GM23338 (cell line): ENCODE measurements at regions not wholly inside any gene's neighbourhood (a gene's known extent, or its start where the extent isn't known, plus 50 kb on each side); places are given as distances from the start of the nearest gene placed in this dataset.

Source experiments
- ATAC-seq: fragments of 200-7000 bp; cut with Tn5 transposase; 3 replicates; pipeline ENCODE4 v1.9.1; 2020
- DNase-seq: peaks from one replicate; pipeline ENCODE4 v3.0.0-alpha.2; 2015; ENCODE audit warnings: low spot score
- H2AFZ ChIP-seq: fragments of 200-600 bp; sonication (generic); 2 replicates; pipeline ENCODE4 v1.8.0; 2016; ENCODE audit warnings: antibody characterized with exemption, mild to moderate bottlenecking, moderate library complexity
- H3F3A ChIP-seq: fragments of 200-600 bp; sonication (generic); replicated peaks from 2 replicates; pipeline ENCODE4 v1.8.0; 2017; ENCODE audit warnings: antibody characterized with exemption, mixed run types, low read depth
- H3K27ac ChIP-seq: fragments of 200-600 bp; sonication (generic); 2 replicates; pipeline ENCODE4 v1.6.1; 2016; ENCODE audit warnings: low read depth
- H3K27me3 ChIP-seq: fragments of 200-600 bp; sonication (generic); 2 replicates; pipeline ENCODE4 v1.8.0; 2016; ENCODE audit warnings: mild to moderate bottlenecking, mixed run types, moderate library complexity; ENCODE audit not compliant: insufficient read depth
- H3K36me3 ChIP-seq: fragments of 200-600 bp; sonication (generic); 2 replicates; pipeline ENCODE4 v1.8.0; 2016; ENCODE audit warnings: mild to moderate bottlenecking; ENCODE audit not compliant: insufficient read depth
- H3K4me1 ChIP-seq: fragments of 200-600 bp; sonication (generic); 2 replicates; pipeline ENCODE4 v1.8.0; 2016; ENCODE audit warnings: mild to moderate bottlenecking, moderate library complexity; ENCODE audit not compliant: insufficient read depth
- H3K4me2 ChIP-seq: fragments of 200-600 bp; sonication (generic); 2 replicates; pipeline ENCODE4 v1.7.1; 2017; ENCODE audit warnings: mixed run types
- H3K4me3 ChIP-seq: fragments of 200-600 bp; sonication (generic); 2 replicates; pipeline ENCODE4 v1.6.1; 2016; ENCODE audit warnings: mixed run types
- H3K79me2 ChIP-seq: fragments of 200-600 bp; sonication (generic); replicated peaks from 2 replicates; pipeline ENCODE4 v1.8.0; 2017; ENCODE audit warnings: mild to moderate bottlenecking; ENCODE audit not compliant: insufficient read depth
- H3K9me2 ChIP-seq: fragments of 200-600 bp; sonication (generic); 2 replicates; pipeline ENCODE4 v1.8.0; 2017; ENCODE audit not compliant: insufficient read depth
- H4K20me1 ChIP-seq: fragments of 200-600 bp; sonication (generic); replicated peaks from 2 replicates; pipeline ENCODE4 v1.8.0; 2017; ENCODE audit warnings: mild to moderate bottlenecking; ENCODE audit not compliant: insufficient read depth
- H3K27ac Mint-ChIP-seq: 2 replicates; pipeline ENCODE4 v1.8.0; 2020; ENCODE audit warnings: inconsistent platforms, mild to moderate bottlenecking, moderate library complexity, mixed read lengths
- H3K27me3 Mint-ChIP-seq: 3 replicates; pipeline ENCODE4 v1.8.0; 2022; ENCODE audit warnings: low read depth, mild to moderate bottlenecking, moderate library complexity, mixed read lengths, inconsistent platforms; ENCODE audit not compliant: insufficient read depth, poor library complexity
- H3K36me3 Mint-ChIP-seq: 3 replicates; pipeline ENCODE4 v1.8.0; 2021; ENCODE audit warnings: low read depth, mild to moderate bottlenecking, inconsistent platforms, moderate library complexity, mixed read lengths
- H3K4me1 Mint-ChIP-seq: 3 replicates; pipeline ENCODE4 v1.8.0; 2020; ENCODE audit warnings: mild to moderate bottlenecking, inconsistent platforms, mixed read lengths
- H3K4me3 Mint-ChIP-seq: 3 replicates; pipeline ENCODE4 v1.8.0; 2021; ENCODE audit warnings: moderate library complexity, mild to moderate bottlenecking, inconsistent platforms, mixed read lengths
- H3K9me3 Mint-ChIP-seq: 3 replicates; pipeline ENCODE4 v1.8.0; 2020; ENCODE audit warnings: moderate library complexity, mild to moderate bottlenecking, inconsistent platforms, mixed read lengths
- EZH2phosphoT487 ChIP-seq: fragments of 200-600 bp; sonication (generic); IDR thresholded peaks from one replicate; pipeline ENCODE4 v1.8.1; 2018; ENCODE audit warnings: antibody characterized with exemption; ENCODE audit not compliant: unreplicated experiment
- JUNB ChIP-seq: IDR thresholded peaks from one replicate; pipeline ENCODE4 v1.6.1; 2016; ENCODE audit warnings: antibody characterized with exemption; ENCODE audit not compliant: unreplicated experiment
- POLR2AphosphoS5 ChIP-seq: IDR thresholded peaks from 2 replicates; pipeline ENCODE4 v1.6.1; 2016; ENCODE audit warnings: antibody characterized with exemption, low read depth
- ZNF331 ChIP-seq: fragments of 250-450 bp; sonication (Bioruptor Pico); IDR thresholded peaks from 2 replicates; pipeline ENCODE4 v1.5.0; 2020; ENCODE audit warnings: low read depth, mild to moderate bottlenecking, moderate library complexity
- TF ChIP-seq, protein P1 (sequence below): IDR thresholded peaks from one replicate; pipeline ENCODE4 v1.6.1; 2018; ENCODE audit warnings: antibody characterized with exemption; ENCODE audit not compliant: unreplicated experiment
- TF ChIP-seq, protein P2 (sequence below): fragments of 250-450 bp; sonication (Bioruptor Pico); IDR thresholded peaks from 2 replicates; pipeline ENCODE4 v1.5.0; 2020; ENCODE audit warnings: mild to moderate bottlenecking, moderate library complexity
- TF ChIP-seq, protein P3 (sequence below): IDR thresholded peaks from 2 replicates; pipeline ENCODE4 v1.6.1; 2016; ENCODE audit warnings: antibody characterized with exemption
- TF ChIP-seq, protein P4 (sequence below), 2 experiments: fragments of 200-600 bp in 1 of 2; sonication (generic) in 1 of 2; conservative IDR thresholded peaks; 2 replicates each; pipeline versions ENCODE4 v1.5.1 to v1.6.1; 2016 to 2017; ENCODE audit warnings: antibody characterized with exemption in 2 of 2, low read depth in 2 of 2, mild to moderate bottlenecking in 2 of 2, moderate library complexity in 1 of 2

DNA sequence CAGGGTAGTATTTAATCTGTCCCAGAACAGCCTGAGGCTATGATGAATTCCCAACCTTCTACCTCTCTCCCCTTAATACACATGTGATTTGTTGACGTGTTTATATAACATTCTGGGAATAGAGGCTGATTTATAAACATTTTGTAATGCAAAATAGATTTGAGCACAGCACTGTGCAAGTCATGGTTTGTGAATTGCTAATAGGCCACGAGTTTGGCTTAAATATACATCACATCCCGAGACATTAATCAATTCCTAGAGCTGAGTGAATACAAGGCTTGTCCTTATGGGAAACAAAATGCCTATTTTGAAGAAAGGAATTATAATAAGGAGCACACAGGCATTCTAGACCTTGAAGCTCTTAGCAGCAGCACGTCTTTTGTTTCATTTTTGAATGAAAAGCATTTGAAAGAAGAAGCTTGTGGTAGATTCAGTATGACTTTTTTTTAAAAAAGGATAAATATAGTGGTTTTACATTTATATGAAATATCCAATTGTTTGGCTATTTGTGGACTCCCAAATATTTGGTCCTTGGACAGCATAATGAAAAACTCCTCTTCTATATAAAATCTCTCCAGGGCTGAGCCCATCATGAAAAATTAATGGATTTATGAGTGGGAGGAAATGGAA lies 116.4 kb downstream of the SLC17A6 start:
- H3F3A ChIP-seq = no peaks in the 10 kb centered on the region
- H3K36me3 ChIP-seq = no peaks in the 10 kb centered on the region
- no peak overlapping the region for H3K4me2 ChIP-seq
- peaks cover 10% of the 10 kb centered on the region; the same call in 2 of the 3 replicates for H3K4me1 Mint-ChIP-seq
- H3K4me3 Mint-ChIP-seq = no peak overlapping the region
- no peak for DNase-seq
- H3K36me3 Mint-ChIP-seq = no peaks in the 10 kb centered on the region
- H3K27ac ChIP-seq = no peak overlapping the region
- H3K4me1 ChIP-seq = peaks cover 3% of the 10 kb centered on the region; the same call in 1 of the 2 replicates
- no peak for ATAC-seq
- no peak overlapping the region for H3K4me3 ChIP-seq
- no peaks in the 10 kb centered on the region for H4K20me1 ChIP-seq
- H2AFZ ChIP-seq = no peak overlapping the region
- no peak for TF ChIP-seq EZH2phosphoT487
- TF ChIP-seq, protein P1, sequence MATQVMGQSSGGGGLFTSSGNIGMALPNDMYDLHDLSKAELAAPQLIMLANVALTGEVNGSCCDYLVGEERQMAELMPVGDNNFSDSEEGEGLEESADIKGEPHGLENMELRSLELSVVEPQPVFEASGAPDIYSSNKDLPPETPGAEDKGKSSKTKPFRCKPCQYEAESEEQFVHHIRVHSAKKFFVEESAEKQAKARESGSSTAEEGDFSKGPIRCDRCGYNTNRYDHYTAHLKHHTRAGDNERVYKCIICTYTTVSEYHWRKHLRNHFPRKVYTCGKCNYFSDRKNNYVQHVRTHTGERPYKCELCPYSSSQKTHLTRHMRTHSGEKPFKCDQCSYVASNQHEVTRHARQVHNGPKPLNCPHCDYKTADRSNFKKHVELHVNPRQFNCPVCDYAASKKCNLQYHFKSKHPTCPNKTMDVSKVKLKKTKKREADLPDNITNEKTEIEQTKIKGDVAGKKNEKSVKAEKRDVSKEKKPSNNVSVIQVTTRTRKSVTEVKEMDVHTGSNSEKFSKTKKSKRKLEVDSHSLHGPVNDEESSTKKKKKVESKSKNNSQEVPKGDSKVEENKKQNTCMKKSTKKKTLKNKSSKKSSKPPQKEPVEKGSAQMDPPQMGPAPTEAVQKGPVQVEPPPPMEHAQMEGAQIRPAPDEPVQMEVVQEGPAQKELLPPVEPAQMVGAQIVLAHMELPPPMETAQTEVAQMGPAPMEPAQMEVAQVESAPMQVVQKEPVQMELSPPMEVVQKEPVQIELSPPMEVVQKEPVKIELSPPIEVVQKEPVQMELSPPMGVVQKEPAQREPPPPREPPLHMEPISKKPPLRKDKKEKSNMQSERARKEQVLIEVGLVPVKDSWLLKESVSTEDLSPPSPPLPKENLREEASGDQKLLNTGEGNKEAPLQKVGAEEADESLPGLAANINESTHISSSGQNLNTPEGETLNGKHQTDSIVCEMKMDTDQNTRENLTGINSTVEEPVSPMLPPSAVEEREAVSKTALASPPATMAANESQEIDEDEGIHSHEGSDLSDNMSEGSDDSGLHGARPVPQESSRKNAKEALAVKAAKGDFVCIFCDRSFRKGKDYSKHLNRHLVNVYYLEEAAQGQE = no peak
- TF ChIP-seq, protein P2, sequence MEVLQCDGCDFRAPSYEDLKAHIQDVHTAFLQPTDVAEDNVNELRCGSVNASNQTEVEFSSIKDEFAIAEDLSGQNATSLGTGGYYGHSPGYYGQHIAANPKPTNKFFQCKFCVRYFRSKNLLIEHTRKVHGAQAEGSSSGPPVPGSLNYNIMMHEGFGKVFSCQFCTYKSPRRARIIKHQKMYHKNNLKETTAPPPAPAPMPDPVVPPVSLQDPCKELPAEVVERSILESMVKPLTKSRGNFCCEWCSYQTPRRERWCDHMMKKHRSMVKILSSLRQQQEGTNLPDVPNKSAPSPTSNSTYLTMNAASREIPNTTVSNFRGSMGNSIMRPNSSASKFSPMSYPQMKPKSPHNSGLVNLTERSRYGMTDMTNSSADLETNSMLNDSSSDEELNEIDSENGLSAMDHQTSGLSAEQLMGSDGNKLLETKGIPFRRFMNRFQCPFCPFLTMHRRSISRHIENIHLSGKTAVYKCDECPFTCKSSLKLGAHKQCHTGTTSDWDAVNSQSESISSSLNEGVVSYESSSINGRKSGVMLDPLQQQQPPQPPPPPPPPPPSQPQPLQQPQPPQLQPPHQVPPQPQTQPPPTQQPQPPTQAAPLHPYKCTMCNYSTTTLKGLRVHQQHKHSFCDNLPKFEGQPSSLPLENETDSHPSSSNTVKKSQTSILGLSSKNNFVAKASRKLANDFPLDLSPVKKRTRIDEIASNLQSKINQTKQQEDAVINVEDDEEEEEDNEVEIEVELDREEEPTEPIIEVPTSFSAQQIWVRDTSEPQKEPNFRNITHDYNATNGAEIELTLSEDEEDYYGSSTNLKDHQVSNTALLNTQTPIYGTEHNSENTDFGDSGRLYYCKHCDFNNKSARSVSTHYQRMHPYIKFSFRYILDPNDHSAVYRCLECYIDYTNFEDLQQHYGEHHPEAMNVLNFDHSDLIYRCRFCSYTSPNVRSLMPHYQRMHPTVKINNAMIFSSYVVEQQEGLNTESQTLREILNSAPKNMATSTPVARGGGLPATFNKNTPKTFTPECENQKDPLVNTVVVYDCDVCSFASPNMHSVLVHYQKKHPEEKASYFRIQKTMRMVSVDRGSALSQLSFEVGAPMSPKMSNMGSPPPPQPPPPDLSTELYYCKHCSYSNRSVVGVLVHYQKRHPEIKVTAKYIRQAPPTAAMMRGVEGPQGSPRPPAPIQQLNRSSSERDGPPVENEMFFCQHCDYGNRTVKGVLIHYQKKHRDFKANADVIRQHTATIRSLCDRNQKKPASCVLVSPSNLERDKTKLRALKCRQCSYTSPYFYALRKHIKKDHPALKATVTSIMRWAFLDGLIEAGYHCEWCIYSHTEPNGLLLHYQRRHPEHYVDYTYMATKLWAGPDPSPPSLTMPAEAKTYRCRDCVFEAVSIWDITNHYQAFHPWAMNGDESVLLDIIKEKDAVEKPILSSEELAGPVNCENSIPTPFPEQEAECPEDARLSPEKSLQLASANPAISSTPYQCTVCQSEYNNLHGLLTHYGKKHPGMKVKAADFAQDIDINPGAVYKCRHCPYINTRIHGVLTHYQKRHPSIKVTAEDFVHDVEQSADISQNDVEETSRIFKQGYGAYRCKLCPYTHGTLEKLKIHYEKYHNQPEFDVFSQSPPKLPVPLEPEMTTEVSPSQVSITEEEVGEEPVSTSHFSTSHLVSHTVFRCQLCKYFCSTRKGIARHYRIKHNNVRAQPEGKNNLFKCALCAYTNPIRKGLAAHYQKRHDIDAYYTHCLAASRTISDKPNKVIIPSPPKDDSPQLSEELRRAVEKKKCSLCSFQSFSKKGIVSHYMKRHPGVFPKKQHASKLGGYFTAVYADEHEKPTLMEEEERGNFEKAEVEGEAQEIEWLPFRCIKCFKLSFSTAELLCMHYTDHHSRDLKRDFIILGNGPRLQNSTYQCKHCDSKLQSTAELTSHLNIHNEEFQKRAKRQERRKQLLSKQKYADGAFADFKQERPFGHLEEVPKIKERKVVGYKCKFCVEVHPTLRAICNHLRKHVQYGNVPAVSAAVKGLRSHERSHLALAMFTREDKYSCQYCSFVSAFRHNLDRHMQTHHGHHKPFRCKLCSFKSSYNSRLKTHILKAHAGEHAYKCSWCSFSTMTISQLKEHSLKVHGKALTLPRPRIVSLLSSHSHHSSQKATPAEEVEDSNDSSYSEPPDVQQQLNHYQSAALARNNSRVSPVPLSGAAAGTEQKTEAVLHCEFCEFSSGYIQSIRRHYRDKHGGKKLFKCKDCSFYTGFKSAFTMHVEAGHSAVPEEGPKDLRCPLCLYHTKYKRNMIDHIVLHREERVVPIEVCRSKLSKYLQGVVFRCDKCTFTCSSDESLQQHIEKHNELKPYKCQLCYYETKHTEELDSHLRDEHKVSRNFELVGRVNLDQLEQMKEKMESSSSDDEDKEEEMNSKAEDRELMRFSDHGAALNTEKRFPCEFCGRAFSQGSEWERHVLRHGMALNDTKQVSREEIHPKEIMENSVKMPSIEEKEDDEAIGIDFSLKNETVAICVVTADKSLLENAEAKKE = no peak
- TF ChIP-seq, protein P3, sequence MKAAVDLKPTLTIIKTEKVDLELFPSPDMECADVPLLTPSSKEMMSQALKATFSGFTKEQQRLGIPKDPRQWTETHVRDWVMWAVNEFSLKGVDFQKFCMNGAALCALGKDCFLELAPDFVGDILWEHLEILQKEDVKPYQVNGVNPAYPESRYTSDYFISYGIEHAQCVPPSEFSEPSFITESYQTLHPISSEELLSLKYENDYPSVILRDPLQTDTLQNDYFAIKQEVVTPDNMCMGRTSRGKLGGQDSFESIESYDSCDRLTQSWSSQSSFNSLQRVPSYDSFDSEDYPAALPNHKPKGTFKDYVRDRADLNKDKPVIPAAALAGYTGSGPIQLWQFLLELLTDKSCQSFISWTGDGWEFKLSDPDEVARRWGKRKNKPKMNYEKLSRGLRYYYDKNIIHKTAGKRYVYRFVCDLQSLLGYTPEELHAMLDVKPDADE = no peak
- TF ChIP-seq, protein P4, sequence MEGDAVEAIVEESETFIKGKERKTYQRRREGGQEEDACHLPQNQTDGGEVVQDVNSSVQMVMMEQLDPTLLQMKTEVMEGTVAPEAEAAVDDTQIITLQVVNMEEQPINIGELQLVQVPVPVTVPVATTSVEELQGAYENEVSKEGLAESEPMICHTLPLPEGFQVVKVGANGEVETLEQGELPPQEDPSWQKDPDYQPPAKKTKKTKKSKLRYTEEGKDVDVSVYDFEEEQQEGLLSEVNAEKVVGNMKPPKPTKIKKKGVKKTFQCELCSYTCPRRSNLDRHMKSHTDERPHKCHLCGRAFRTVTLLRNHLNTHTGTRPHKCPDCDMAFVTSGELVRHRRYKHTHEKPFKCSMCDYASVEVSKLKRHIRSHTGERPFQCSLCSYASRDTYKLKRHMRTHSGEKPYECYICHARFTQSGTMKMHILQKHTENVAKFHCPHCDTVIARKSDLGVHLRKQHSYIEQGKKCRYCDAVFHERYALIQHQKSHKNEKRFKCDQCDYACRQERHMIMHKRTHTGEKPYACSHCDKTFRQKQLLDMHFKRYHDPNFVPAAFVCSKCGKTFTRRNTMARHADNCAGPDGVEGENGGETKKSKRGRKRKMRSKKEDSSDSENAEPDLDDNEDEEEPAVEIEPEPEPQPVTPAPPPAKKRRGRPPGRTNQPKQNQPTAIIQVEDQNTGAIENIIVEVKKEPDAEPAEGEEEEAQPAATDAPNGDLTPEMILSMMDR (conservative IDR thresholded peaks at IDR 0.05; ENCODE audit: low read depth in 2 of 2) = no peak
- TF ChIP-seq JUNB = no peak
- no peak for TF ChIP-seq POLR2AphosphoS5
- no peak for TF ChIP-seq ZNF331
- H3K27me3 Mint-ChIP-seq = peaks cover 1% of the 10 kb centered on the region
- H3K79me2 ChIP-seq = no peaks in the 10 kb centered on the region
- H3K9me2 ChIP-seq = no peaks in the 10 kb centered on the region; the same call in 1 of the 2 replicates
- no peaks in the 10 kb centered on the region for H3K9me3 Mint-ChIP-seq
- no peak overlapping the region for H3K27ac Mint-ChIP-seq
- no peaks in the 10 kb centered on the region for H3K27me3 ChIP-seq
